ENCODE measurements at regions not wholly inside any gene's neighbourhood (a gene's known extent, or its start where the extent isn't known, plus 50 kb on each side); places are given as distances from the start of the nearest gene placed in this dataset.

GRCh38 chr10:30793093-30793492 lies 163.5 kb upstream of the LYZL2 start:
- no peak for DNase-seq (ENCODE audit: low read depth)
- in situ Hi-C loops (cut with HindIII; ENCODE audit: low pct_unique_long_range_greater_than_20kb, low sequenced_read_pairs), result no loop called here

- no peak for DNase-seq (ENCODE audit: low read depth)
- in situ Hi-C loops (cut with HindIII; ENCODE audit: low pct_unique_long_range_greater_than_20kb, low sequenced_read_pairs), result no loop called here
Observed at GRCh38 chr10:30792025-30792424, 162.5 kb upstream of the LYZL2 start.

- in situ Hi-C loops (cut with HindIII; ENCODE audit: low pct_unique_long_range_greater_than_20kb, low sequenced_read_pairs), result no loop called here
- DNase-seq (ENCODE audit: low read depth), result no peak
Observed at GRCh38 chr10:30791197-30791611, 161.7 kb upstream of the LYZL2 start.

GRCh38 chr10:30789806-30790205 lies 160.3 kb upstream of the LYZL2 start:
- in situ Hi-C loops (cut with HindIII; ENCODE audit: low pct_unique_long_range_greater_than_20kb, low sequenced_read_pairs), result no loop called here
- DNase-seq (ENCODE audit: low read depth), result no peak

GRCh38 chr10:30788307-30788706 lies 158.8 kb upstream of the LYZL2 start:
- DNase-seq (ENCODE audit: low read depth), result no peak
- in situ Hi-C loops (cut with HindIII; ENCODE audit: low pct_unique_long_range_greater_than_20kb, low sequenced_read_pairs), result no loop called here

- DNase-seq (ENCODE audit: low read depth), result no peak
- in situ Hi-C loops (cut with HindIII; ENCODE audit: low pct_unique_long_range_greater_than_20kb, low sequenced_read_pairs), result no loop called here
Observed at GRCh38 chr10:30786906-30787305, 157.4 kb upstream of the LYZL2 start.

- in situ Hi-C loops (cut with HindIII; ENCODE audit: low pct_unique_long_range_greater_than_20kb, low sequenced_read_pairs), result no loop called here
- DNase-seq (ENCODE audit: low read depth), result no peak
Observed at GRCh38 chr10:30786131-30786530, 156.6 kb upstream of the LYZL2 start.

GRCh38 chr10:30784897-30785605 lies 155.5 kb upstream of the LYZL2 start:
- in situ Hi-C loops (cut with HindIII; ENCODE audit: low pct_unique_long_range_greater_than_20kb, low sequenced_read_pairs), result no loop called here
- DNase-seq (ENCODE audit: low read depth), result peak; percentile 19

- no peak for DNase-seq (ENCODE audit: low read depth)
- in situ Hi-C loops (cut with HindIII; ENCODE audit: low pct_unique_long_range_greater_than_20kb, low sequenced_read_pairs), result no loop called here
Observed at GRCh38 chr10:30784524-30784896, 155.0 kb upstream of the LYZL2 start.

GRCh38 chr10:30783939-30784501 lies 154.5 kb upstream of the LYZL2 start:
- no peak for DNase-seq (ENCODE audit: low read depth)
- in situ Hi-C loops (cut with HindIII; ENCODE audit: low pct_unique_long_range_greater_than_20kb, low sequenced_read_pairs), result no loop called here

- in situ Hi-C loops (cut with HindIII; ENCODE audit: low pct_unique_long_range_greater_than_20kb, low sequenced_read_pairs), result no loop called here
Observed at GRCh38 chr10:30782537-30783461, 153.2 kb upstream of the LYZL2 start.

GRCh38 chr10:30782157-30782536 lies 152.6 kb upstream of the LYZL2 start:
- in situ Hi-C loops (cut with HindIII; ENCODE audit: low pct_unique_long_range_greater_than_20kb, low sequenced_read_pairs), result no loop called here
- no peak for DNase-seq (ENCODE audit: low read depth)

More at GRCh38 chr10:30782537-30783461, 153.2 kb upstream of the LYZL2 start:
- no peak for DNase-seq (ENCODE audit: low read depth)

GRCh38 chr10:30781670-30782121 lies 152.1 kb upstream of the LYZL2 start:
- in situ Hi-C loops (cut with HindIII; ENCODE audit: low pct_unique_long_range_greater_than_20kb, low sequenced_read_pairs), result no loop called here
- DNase-seq (ENCODE audit: low read depth), result no peak

GRCh38 chr10:30778769-30779168 lies 149.2 kb upstream of the LYZL2 start:
- in situ Hi-C loops (cut with HindIII; ENCODE audit: low pct_unique_long_range_greater_than_20kb, low sequenced_read_pairs), result no loop called here
- DNase-seq (ENCODE audit: low read depth), result no peak

- in situ Hi-C loops (cut with HindIII; ENCODE audit: low pct_unique_long_range_greater_than_20kb, low sequenced_read_pairs), result no loop called here
- DNase-seq (ENCODE audit: low read depth), result no peak
Observed at GRCh38 chr10:30775779-30776591, 146.4 kb upstream of the LYZL2 start.

GRCh38 chr10:30774261-30774660 lies 144.7 kb upstream of the LYZL2 start:
- in situ Hi-C loops (cut with HindIII; ENCODE audit: low pct_unique_long_range_greater_than_20kb, low sequenced_read_pairs), result no loop called here
- DNase-seq (ENCODE audit: low read depth), result no peak

- no peak for DNase-seq (ENCODE audit: low read depth)
- in situ Hi-C loops (cut with HindIII; ENCODE audit: low pct_unique_long_range_greater_than_20kb, low sequenced_read_pairs), result no loop called here
Observed at GRCh38 chr10:30773501-30773900, 143.9 kb upstream of the LYZL2 start.

GRCh38 chr10:30770816-30771215 lies 141.3 kb upstream of the LYZL2 start:
- in situ Hi-C loops (cut with HindIII; ENCODE audit: low pct_unique_long_range_greater_than_20kb, low sequenced_read_pairs), result no loop called here
- DNase-seq (ENCODE audit: low read depth), result no peak

Data from Caki2 (cell line).